ENCODE measurements at regions not wholly inside any gene's neighbourhood (a gene's known extent, or its start where the extent isn't known, plus 50 kb on each side); places are given as distances from the start of the nearest gene placed in this dataset.

GRCh38 chr5:39835371-39835770 lies 410.6 kb upstream of the DAB2 start:
- in situ Hi-C loops (cut with HindIII; ENCODE audit: low sequenced_read_pairs) = no loop called here
- TF ChIP-seq, protein P1, sequence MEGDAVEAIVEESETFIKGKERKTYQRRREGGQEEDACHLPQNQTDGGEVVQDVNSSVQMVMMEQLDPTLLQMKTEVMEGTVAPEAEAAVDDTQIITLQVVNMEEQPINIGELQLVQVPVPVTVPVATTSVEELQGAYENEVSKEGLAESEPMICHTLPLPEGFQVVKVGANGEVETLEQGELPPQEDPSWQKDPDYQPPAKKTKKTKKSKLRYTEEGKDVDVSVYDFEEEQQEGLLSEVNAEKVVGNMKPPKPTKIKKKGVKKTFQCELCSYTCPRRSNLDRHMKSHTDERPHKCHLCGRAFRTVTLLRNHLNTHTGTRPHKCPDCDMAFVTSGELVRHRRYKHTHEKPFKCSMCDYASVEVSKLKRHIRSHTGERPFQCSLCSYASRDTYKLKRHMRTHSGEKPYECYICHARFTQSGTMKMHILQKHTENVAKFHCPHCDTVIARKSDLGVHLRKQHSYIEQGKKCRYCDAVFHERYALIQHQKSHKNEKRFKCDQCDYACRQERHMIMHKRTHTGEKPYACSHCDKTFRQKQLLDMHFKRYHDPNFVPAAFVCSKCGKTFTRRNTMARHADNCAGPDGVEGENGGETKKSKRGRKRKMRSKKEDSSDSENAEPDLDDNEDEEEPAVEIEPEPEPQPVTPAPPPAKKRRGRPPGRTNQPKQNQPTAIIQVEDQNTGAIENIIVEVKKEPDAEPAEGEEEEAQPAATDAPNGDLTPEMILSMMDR (IDR thresholded peaks at IDR 0.05; ENCODE audit: low read depth, low read length) = no peak

GRCh38 chr5:39829441-39829840 lies 404.7 kb upstream of the DAB2 start:
- DNase-seq (ENCODE audit: low read depth, low spot score) = no peak
- no peak overlapping the region for H3K4me3 ChIP-seq (ENCODE audit: low read depth, low read length)
- TF ChIP-seq, protein P1 (IDR thresholded peaks at IDR 0.05; ENCODE audit: low read depth, low read length) = no peak
- in situ Hi-C loops (cut with HindIII; ENCODE audit: low sequenced_read_pairs) = no loop called here

More at GRCh38 chr5:39835371-39835770, 410.6 kb upstream of the DAB2 start:
- no peak overlapping the region for H3K4me3 ChIP-seq (ENCODE audit: low read depth, low read length)
- DNase-seq (ENCODE audit: low read depth, low spot score) = no peak

- in situ Hi-C loops (cut with HindIII; ENCODE audit: low sequenced_read_pairs) = no loop called here
- TF ChIP-seq, protein P1 (IDR thresholded peaks at IDR 0.05; ENCODE audit: low read depth, low read length) = no peak
- no peak for DNase-seq (ENCODE audit: low read depth, low spot score)
- no peak overlapping the region for H3K4me3 ChIP-seq (ENCODE audit: low read depth, low read length)
Measured at GRCh38 chr5:39826051-39826450, 401.3 kb upstream of the DAB2 start.

GRCh38 chr5:39825301-39825700 lies 400.5 kb upstream of the DAB2 start:
- in situ Hi-C loops (cut with HindIII; ENCODE audit: low sequenced_read_pairs) = no loop called here
- no peak for DNase-seq (ENCODE audit: low read depth, low spot score)
- no peak overlapping the region for H3K4me3 ChIP-seq (ENCODE audit: low read depth, low read length)
- TF ChIP-seq, protein P1 (IDR thresholded peaks at IDR 0.05; ENCODE audit: low read depth, low read length) = no peak

DNA sequence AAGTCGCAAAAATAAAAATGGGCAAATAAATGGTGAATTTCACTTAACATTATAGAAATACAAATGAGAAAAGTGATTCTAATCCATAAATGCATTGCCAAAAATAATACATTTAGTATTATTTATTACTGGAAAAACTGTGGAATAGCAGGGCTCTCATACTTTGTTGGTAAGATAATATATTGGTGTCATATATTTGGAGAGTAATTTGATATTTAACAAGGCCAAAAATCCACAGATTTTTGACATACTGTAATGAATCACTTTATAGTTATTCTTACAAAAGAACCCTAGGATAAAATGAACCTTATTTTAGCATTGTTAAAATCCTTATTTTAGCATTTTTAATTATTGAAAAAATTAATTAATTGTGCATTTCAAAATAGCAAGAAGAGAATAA lies 397.2 kb upstream of the DAB2 start:
- DNase-seq (ENCODE audit: low read depth, low spot score) = no peak
- in situ Hi-C loops (cut with HindIII; ENCODE audit: low sequenced_read_pairs) = no loop called here
- no peak overlapping the region for H3K4me3 ChIP-seq (ENCODE audit: low read depth, low read length)
- TF ChIP-seq, protein P1 (IDR thresholded peaks at IDR 0.05; ENCODE audit: low read depth, low read length) = no peak

- H3K4me3 ChIP-seq (ENCODE audit: low read depth, low read length) = no peak overlapping the region
- no peak for DNase-seq (ENCODE audit: low read depth, low spot score)
- in situ Hi-C loops (cut with HindIII; ENCODE audit: low sequenced_read_pairs) = no loop called here
- TF ChIP-seq, protein P1 (IDR thresholded peaks at IDR 0.05; ENCODE audit: low read depth, low read length) = no peak
Measured at GRCh38 chr5:39816866-39817265, 392.1 kb upstream of the DAB2 start.
